Fibroblast of villous mesenchyme (primary cell): ENCODE measurements at regions not wholly inside any gene's neighbourhood (a gene's known extent, or its start where the extent isn't known, plus 50 kb on each side); places are given as distances from the start of the nearest gene placed in this dataset.

Experiments used
- DNase-seq: peaks from one replicate; pipeline ENCODE4 v3.0.0-alpha.2; 2010; ENCODE audit warnings: low read depth
- H3K4me3 ChIP-seq: 2 replicates; pipeline ENCODE4 v1.5.1; 2011; ENCODE audit warnings: low read depth, mild to moderate bottlenecking, low read length
- CTCF ChIP-seq: IDR thresholded peaks from 2 replicates; pipeline ENCODE4 v1.5.1; 2012; ENCODE audit warnings: low read depth, mild to moderate bottlenecking, low read length; ENCODE audit not compliant: insufficient read depth

- no peak for DNase-seq
- no peak for TF ChIP-seq CTCF
- no peak overlapping the region for H3K4me3 ChIP-seq
Observed at GRCh38 chr14:53861781-53862180, 94.8 kb downstream of the BMP4 start.

DNA sequence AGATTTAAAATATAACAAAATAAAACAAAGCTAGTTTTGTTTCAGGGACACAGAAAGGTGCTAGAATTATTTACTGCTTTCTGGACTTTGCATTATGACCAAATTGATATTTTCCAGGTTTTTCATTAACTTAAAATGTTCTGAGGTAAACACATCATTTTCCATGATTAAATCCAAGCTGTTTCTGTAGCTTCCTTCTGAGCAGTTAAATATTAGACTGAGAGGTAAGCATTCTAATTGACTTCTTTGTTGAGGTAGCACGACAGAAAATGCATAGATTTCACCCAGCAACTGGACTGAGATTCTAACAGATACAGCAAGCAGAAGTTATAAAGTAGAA lies 98.3 kb downstream of the BMP4 start:
- DNase-seq, result no peak
- no peak for TF ChIP-seq CTCF
- no peak overlapping the region for H3K4me3 ChIP-seq

DNA sequence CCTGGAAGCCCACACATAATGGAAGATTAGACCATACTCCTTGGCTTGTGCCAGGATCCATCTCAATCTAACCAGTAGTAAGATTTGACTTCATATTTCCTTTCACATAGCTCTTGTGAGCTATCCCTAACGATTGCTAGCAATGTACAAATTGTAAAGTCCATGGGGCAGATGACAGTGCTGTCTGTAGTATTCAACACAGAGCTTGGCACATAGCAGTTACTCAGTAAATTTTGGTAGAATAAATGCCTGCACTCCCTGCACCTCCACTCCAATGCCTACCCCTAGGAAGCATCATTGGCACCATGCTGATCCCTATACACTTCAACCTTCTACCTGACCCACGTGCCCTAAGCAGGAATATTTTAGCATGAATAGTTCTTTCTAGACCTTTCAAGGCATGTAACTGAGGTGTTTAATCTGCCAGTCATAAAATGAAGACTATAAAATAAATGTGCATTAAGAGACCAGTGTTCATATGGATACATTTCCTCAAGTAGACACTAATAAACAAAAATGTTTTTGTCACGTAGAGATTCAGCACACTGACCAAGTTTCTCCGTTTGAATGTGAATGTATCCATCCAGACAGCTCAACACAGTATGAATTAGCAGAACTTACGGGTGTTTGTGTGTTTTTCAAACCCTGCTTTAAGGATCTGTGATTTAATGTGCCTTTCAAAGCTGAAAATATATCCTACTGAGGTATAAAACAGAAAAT lies 98.8 kb downstream of the BMP4 start:
- DNase-seq, result no peak
- no peak overlapping the region for H3K4me3 ChIP-seq
- TF ChIP-seq CTCF, result no peak

- TF ChIP-seq CTCF, result no peak
- H3K4me3 ChIP-seq, result no peak overlapping the region
- no peak for DNase-seq
Observed at GRCh38 chr14:53855574-53855973, 101.1 kb downstream of the BMP4 start.

GRCh38 chr14:53855127-53855526 lies 101.5 kb downstream of the BMP4 start:
- H3K4me3 ChIP-seq, result no peak overlapping the region
- no peak for TF ChIP-seq CTCF
- DNase-seq, result no peak

DNA sequence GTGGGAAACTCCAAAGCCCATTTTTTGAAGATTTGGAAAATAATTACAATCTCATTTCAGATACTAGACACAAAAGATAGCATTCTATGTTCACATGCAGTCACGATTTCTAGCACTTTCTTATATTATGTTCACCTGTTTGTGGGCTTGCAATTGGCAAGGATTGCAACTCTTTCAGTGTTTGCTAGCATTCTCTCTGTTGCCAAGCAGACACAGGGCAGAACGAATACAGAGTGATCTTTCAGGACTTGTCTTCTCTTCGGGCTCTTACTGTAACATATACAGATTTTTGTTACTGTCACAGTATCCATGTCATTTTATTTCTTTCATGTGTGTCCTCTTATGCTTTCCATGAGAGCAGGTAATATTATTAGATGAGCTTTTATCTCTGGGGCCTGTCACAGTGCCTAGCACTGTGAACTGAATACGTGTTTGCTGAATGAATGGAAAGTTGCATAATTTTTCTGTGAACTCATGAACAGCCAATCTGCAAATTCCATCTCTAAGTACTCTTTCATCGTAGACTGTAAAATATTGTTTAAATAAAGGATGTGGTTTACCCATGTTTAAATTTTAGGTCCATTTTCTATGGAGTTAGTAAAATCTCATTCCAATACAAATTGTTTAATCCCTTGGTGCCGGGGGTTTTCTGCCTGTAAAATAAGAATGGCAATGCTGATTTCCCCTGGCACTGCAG lies 105.1 kb downstream of the BMP4 start:
- no peak overlapping the region for H3K4me3 ChIP-seq
- TF ChIP-seq CTCF, result no peak
- DNase-seq, result peak; percentile 78

DNA sequence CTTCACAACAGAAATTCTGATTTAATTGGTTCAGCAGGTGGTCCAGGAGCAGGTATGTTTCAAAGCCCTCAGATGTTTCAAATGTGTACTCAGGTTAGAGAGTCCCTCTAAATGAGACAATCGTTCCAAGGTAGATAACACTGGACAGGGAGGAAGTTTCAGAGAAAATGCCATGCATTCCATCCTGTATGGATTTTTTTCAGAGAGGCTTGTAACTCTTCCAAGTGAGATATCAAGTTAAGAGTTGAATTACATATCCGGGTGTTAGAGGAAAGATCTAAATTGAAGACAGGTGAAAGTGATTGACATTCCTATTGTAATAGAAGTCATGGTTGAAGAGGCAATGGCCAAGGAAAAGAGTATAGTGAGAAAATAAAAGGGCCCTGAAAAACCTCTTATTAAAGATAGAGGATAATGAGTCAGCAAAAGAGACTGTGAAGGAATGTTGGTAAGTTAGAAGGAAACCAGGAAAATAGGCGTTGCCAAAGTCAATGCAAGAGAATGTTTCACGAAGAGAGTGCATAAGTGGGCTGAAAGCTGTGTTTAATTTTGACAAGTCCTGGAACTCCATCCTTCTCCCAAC lies 105.8 kb downstream of the BMP4 start:
- DNase-seq, result peak; percentile 50
- no peak overlapping the region for H3K4me3 ChIP-seq
- no peak for TF ChIP-seq CTCF
